ENCODE measurements at regions not wholly inside any gene's neighbourhood (a gene's known extent, or its start where the extent isn't known, plus 50 kb on each side); places are given as distances from the start of the nearest gene placed in this dataset.

DNA sequence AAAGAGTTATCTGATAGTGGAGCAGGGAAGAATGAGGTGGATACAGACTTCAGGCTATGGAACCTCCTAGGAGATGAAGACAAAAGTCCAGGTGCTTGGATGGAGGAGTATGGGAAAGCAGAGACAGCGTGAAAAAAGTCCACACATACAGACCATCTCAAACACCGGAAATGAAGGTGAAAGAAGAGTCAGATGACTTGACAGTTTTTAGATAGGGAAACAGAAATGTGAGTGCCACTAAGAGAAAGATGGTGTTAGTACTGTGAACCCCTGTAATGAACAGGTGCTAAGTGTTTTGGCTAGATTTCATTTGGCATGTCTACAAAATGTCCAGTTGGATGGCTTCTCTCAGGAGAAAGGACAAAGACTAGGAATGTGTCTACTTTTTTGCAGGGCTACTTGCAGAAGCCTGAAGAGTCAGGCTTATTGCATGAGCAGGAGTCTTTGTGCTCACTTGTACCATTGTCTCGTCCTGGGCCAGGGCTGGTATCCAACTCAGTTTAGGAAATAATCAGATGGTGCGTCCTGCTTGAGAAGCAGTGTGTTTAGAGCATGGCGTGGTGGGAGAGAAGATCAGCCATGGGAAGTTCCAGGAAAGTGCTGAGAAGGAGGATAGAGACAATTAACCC is 90.6 kb upstream of the STARD4 start:
- TF ChIP-seq, protein P1, sequence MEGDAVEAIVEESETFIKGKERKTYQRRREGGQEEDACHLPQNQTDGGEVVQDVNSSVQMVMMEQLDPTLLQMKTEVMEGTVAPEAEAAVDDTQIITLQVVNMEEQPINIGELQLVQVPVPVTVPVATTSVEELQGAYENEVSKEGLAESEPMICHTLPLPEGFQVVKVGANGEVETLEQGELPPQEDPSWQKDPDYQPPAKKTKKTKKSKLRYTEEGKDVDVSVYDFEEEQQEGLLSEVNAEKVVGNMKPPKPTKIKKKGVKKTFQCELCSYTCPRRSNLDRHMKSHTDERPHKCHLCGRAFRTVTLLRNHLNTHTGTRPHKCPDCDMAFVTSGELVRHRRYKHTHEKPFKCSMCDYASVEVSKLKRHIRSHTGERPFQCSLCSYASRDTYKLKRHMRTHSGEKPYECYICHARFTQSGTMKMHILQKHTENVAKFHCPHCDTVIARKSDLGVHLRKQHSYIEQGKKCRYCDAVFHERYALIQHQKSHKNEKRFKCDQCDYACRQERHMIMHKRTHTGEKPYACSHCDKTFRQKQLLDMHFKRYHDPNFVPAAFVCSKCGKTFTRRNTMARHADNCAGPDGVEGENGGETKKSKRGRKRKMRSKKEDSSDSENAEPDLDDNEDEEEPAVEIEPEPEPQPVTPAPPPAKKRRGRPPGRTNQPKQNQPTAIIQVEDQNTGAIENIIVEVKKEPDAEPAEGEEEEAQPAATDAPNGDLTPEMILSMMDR (IDR thresholded peaks at IDR 0.05; ENCODE audit: low read depth, low read length): no peak
- no peak for TF ChIP-seq EZH2phosphoT487 (IDR thresholded peaks at IDR 0.05; ENCODE audit: low read depth)
